HCT116 (cell line): ENCODE measurements at regions not wholly inside any gene's neighbourhood (a gene's known extent, or its start where the extent isn't known, plus 50 kb on each side); places are given as distances from the start of the nearest gene placed in this dataset.

Experiments
- ATAC-seq: fragments of 200-7000 bp; cut with Tn5 transposase; 2 replicates; pipeline ENCODE4 v1.9.1; 2020; ENCODE audit warnings: mild to moderate bottlenecking, moderate library complexity
- BruUV-seq: library from RNA; stranded (reverse); fragments of 400-500 nt; replicated peaks from 2 replicates; lab custom pipeline; 2021; lab: Mats Ljungman, UMichigan
- CTCF ChIA-PET: fragments of 300-600 bp; sonication (Branson Sonifier 250); formaldehyde crosslinking; loops from one replicate; lab custom pipeline; 2021; ENCODE audit warnings: antibody characterized with exemption; lab: Charles Lee
- POLR2A ChIA-PET: fragments of 300-600, 350-600 bp; sonication (Branson Sonifier 250); formaldehyde crosslinking; loops from one replicate; lab custom pipeline; 2021; ENCODE audit warnings: antibody characterized with exemption; lab: Charles Lee
- RAD21 ChIA-PET, 2 experiments: fragments of 300-600 bp; sonication (Branson Sonifier 250); formaldehyde crosslinking; loops; one replicate each; lab custom pipeline; 2023; ENCODE audit warnings: low total read pairs in 2 of 2; ENCODE audit not compliant: uncharacterized antibody in 2 of 2, unreplicated experiment in 2 of 2, low non-redundant PET in 1 of 2; lab: Charles Lee
- DNase-seq: peaks from one replicate; pipeline ENCODE4 v3.0.0-alpha.2; 2010; ENCODE audit warnings: low read depth, low spot score
- H2AFZ ChIP-seq: fragments of 200-600 bp; shearing (Covaris generic), sonication (generic); 2 replicates; pipeline ENCODE4 v1.6.1; 2017; ENCODE audit warnings: low read depth, mixed run types, mixed read lengths, antibody characterized with exemption, low read length; ENCODE audit not compliant: poor library complexity, severe bottlenecking
- H3K27ac ChIP-seq: 2 replicates; pipeline ENCODE4 v1.5.1; 2012; ENCODE audit warnings: low read depth, low read length
- H3K27me3 ChIP-seq: fragments of 200-600 bp; sonication (generic); 2 replicates; pipeline ENCODE4 v1.6.1; 2016; ENCODE audit warnings: mixed run types, low read length, mixed read lengths; ENCODE audit not compliant: insufficient read depth
- H3K36me3 ChIP-seq, 2 experiments: fragments of 200-500 bp in 1 of 2; fragments of 200-600 bp in 1 of 2; sonication (Bioruptor generic) in 1 of 2; sonication (generic) in 1 of 2; 2 replicates each; pipeline versions ENCODE4 v1.5.1 to v1.6.1; 2014 to 2016; ENCODE audit warnings: low read length in 2 of 2, inconsistent platforms in 1 of 2, mixed read lengths in 1 of 2, mixed run types in 1 of 2; ENCODE audit not compliant: insufficient read depth in 2 of 2, control insufficient read depth in 1 of 2
- H3K4me1 ChIP-seq, 2 experiments: fragments of 200-600 bp in 1 of 2; sonication (generic) in 1 of 2; 2 replicates each; pipeline versions ENCODE4 v1.5.1 to v1.6.1; 2012 to 2017; ENCODE audit warnings: low read length in 2 of 2, inconsistent platforms in 1 of 2, mild to moderate bottlenecking in 1 of 2, mixed read lengths in 1 of 2, mixed run types in 1 of 2, moderate library complexity in 1 of 2; ENCODE audit not compliant: insufficient read depth in 2 of 2, control insufficient read depth in 1 of 2
- H3K4me2 ChIP-seq: fragments of 200-600 bp; sonication (generic); 2 replicates; pipeline ENCODE4 v1.6.1; 2017; ENCODE audit warnings: mixed run types, low read length, mixed read lengths
- H3K4me3 ChIP-seq, 2 experiments: fragments of 200-600 bp in 1 of 2; sonication (generic) in 1 of 2; replicated peaks in 1 of 2; 2 replicates each; pipeline ENCODE4 v1.5.1; 2011 to 2016; ENCODE audit warnings: low read length in 2 of 2, control low read depth in 1 of 2, low read depth in 1 of 2, mild to moderate bottlenecking in 1 of 2, mixed read lengths in 1 of 2, mixed run types in 1 of 2
- H3K79me2 ChIP-seq: fragments of 200-600 bp; sonication (generic); 2 replicates; pipeline ENCODE4 v1.6.1; 2017; ENCODE audit warnings: mild to moderate bottlenecking, mixed run types, low read length, moderate library complexity, mixed read lengths; ENCODE audit not compliant: insufficient read depth
- H3K9ac ChIP-seq: fragments of 200-600 bp; sonication (generic); 2 replicates; pipeline ENCODE4 v1.6.1; 2016; ENCODE audit warnings: low read length, mixed read lengths
- H3K9me2 ChIP-seq: fragments of 200-600 bp; sonication (generic), shearing (Covaris generic); 2 replicates; pipeline ENCODE4 v1.6.1; 2017; ENCODE audit warnings: mixed run types, mild to moderate bottlenecking, moderate library complexity; ENCODE audit not compliant: insufficient read depth
- H3K9me3 ChIP-seq, 2 experiments: fragments of 200-500 bp in 1 of 2; fragments of 200-600 bp in 1 of 2; sonication (Bioruptor generic) in 1 of 2; sonication (generic) in 1 of 2; 2 replicates each; pipeline ENCODE4 v1.6.1; 2014 to 2017; ENCODE audit warnings: low read length in 2 of 2, mixed read lengths in 2 of 2, inconsistent platforms in 1 of 2, low read depth in 1 of 2, mild to moderate bottlenecking in 1 of 2, mixed run types in 1 of 2, moderate library complexity in 1 of 2; ENCODE audit not compliant: control insufficient read depth in 1 of 2, insufficient read depth in 1 of 2
- H4K20me1 ChIP-seq: fragments of 200-600 bp; sonication (generic), shearing (Covaris generic); 2 replicates; pipeline ENCODE4 v1.6.1; 2017; ENCODE audit warnings: mixed run types, mild to moderate bottlenecking, moderate library complexity; ENCODE audit not compliant: insufficient read depth
- CBX3 ChIP-seq: IDR thresholded peaks from 2 replicates; pipeline ENCODE4 v1.6.1; 2012; ENCODE audit warnings: low read depth
- EGR1 ChIP-seq: IDR thresholded peaks from 2 replicates; pipeline ENCODE4 v1.6.1; 2012; ENCODE audit warnings: low read depth
- ELF1 ChIP-seq: IDR thresholded peaks from 2 replicates; pipeline ENCODE4 v1.6.1; 2012; ENCODE audit warnings: low read depth, borderline replicate concordance
- EZH2 ChIP-seq: fragments of 200-600 bp; sonication (generic); IDR thresholded peaks from 2 replicates; pipeline ENCODE4 v1.6.1; 2017; ENCODE audit warnings: antibody characterized with exemption, mixed run types
- JUND ChIP-seq: IDR thresholded peaks from 2 replicates; pipeline ENCODE4 v1.6.1; 2012
- POLR2A ChIP-seq: IDR thresholded peaks from 2 replicates; pipeline ENCODE4 v1.7.0; 2011; ENCODE audit warnings: borderline replicate concordance; ENCODE audit not compliant: insufficient read depth, insufficient read length; ENCODE audit errors: extremely low read depth
- RAD21 ChIP-seq: IDR thresholded peaks from 2 replicates; pipeline ENCODE4 v1.6.1; 2012; ENCODE audit warnings: low read depth, mild to moderate bottlenecking
- SIN3A ChIP-seq: IDR thresholded peaks from 2 replicates; pipeline ENCODE4 v1.6.1; 2012; ENCODE audit warnings: low read depth
- SP1 ChIP-seq: IDR thresholded peaks from 2 replicates; pipeline ENCODE4 v1.6.1; 2012; ENCODE audit warnings: low read depth
- TCF7L2 ChIP-seq: IDR thresholded peaks from 2 replicates; pipeline ENCODE4 v1.7.0; 2011; ENCODE audit warnings: borderline replicate concordance, inconsistent platforms; ENCODE audit not compliant: insufficient read depth, insufficient read length; ENCODE audit errors: extremely low read depth
- YY1 ChIP-seq: IDR thresholded peaks from 2 replicates; pipeline ENCODE4 v1.6.1; 2011; ENCODE audit warnings: low read length, low read depth, moderate library complexity, mild to moderate bottlenecking; ENCODE audit not compliant: insufficient replicate concordance; ENCODE audit errors: extremely low read depth
- ZNF274 ChIP-seq: fragments of 200-500 bp; sonication (Bioruptor generic); IDR thresholded peaks from 2 replicates; pipeline ENCODE4 v1.6.1; 2014; ENCODE audit warnings: mild to moderate bottlenecking, low read depth, low read length, inconsistent platforms
- intact Hi-C: fragments of 100-400 bp; cut with micrococcal nuclease; formaldehyde crosslinking; loops from 2 replicates; pipeline ENCODE4 v1.10.0; 2022
- TF ChIP-seq, protein P1 (sequence below): IDR thresholded peaks from 2 replicates; pipeline ENCODE4 v1.6.1; 2012
- TF ChIP-seq, protein P2 (sequence below), 3 experiments: fragments of 200-600 bp in 1 of 3; sonication (generic) in 1 of 3; IDR thresholded peaks in 2 of 3; conservative IDR thresholded peaks in 1 of 3; 2 replicates each; pipeline ENCODE4 v1.5.1; 2012 to 2017; ENCODE audit warnings: low read depth in 2 of 3, low read length in 2 of 3, antibody characterized with exemption in 1 of 3, borderline replicate concordance in 1 of 3, control low read depth in 1 of 3, mild to moderate bottlenecking in 1 of 3, mixed read lengths in 1 of 3, mixed run types in 1 of 3, moderate library complexity in 1 of 3; ENCODE audit not compliant: insufficient read depth in 1 of 3

DNA sequence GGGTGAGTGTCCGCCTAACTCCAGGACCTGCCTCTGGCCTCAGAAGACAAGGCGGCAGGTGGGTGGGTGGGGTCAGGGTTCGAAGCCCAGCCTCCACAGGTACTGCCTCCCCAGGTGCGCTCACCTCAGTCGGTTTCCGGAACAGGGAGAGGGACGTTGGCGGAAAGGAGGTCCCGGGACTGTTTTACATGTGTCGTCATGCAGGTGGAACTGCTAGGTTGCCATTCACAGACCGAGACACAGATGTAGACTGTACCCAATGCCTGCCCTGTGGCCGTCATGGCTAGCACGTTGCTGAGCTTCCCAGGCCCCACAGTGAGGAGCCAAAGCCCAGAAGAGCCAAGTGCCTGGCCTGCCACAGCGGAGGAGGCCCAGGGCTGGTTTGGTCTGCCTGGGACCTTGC, 284.0 kb upstream of the HS6ST1 start:
- H3K36me3 ChIP-seq = no peaks in the 10 kb centered on the region
- no peak overlapping the region for H3K27ac ChIP-seq
- ChIA-PET POLR2A (no interaction called here), RAD21 (no interaction called here), CTCF (no interaction called here)
- no peaks in the 10 kb centered on the region for H3K4me1 ChIP-seq
- no peak overlapping the region for H2AFZ ChIP-seq
- H3K9me2 ChIP-seq = no peaks in the 10 kb centered on the region
- ATAC-seq (no peak), DNase-seq (no peak)
- BruUV-seq = no TSS peak
- H3K79me2 ChIP-seq = no peaks in the 10 kb centered on the region
- TF ChIP-seq, protein P1, sequence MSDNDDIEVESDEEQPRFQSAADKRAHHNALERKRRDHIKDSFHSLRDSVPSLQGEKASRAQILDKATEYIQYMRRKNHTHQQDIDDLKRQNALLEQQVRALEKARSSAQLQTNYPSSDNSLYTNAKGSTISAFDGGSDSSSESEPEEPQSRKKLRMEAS = no peak
- TF ChIP-seq JUND = no peak
- no peak for TF ChIP-seq ZNF274
- no peak for TF ChIP-seq SIN3A
- TF ChIP-seq ELF1 = no peak
- intact Hi-C loops = no loop called here
- H3K4me2 ChIP-seq = no peak overlapping the region
- no peaks in the 10 kb centered on the region for H3K27me3 ChIP-seq
- H3K4me3 ChIP-seq = no peak overlapping the region
- no peaks in the 10 kb centered on the region for H4K20me1 ChIP-seq
- no peak overlapping the region for H3K9ac ChIP-seq
- H3K9me3 ChIP-seq = no peaks in the 10 kb centered on the region

DNA sequence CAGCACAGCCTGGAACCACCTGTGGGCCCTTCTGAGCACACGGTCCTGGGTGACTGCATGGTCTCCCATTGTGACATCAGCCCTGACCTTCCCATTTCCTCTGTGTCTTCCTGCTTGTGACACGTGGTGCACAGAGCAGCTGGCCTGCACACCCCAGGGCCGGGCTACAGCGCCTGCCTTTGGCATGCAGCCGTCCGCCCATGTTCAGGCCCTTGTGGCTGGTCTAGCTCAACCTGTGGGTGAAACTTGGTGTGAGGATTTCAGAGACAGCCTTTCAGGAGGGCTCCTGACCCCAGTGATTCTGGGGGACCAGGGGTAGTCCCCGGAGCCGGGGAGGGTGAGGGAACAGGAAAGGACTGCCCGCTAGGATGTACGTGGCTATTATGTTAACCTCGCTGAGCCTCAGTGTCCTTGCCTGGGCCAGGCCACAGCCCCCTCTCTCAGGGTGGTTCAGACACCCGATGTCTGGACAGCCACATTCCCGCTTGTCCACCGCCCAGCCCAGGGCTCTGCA, 284.8 kb upstream of the HS6ST1 start:
- no peak for TF ChIP-seq SIN3A
- no peak for TF ChIP-seq TCF7L2
- TF ChIP-seq YY1 = no peak
- no peak for TF ChIP-seq SP1
- TF ChIP-seq RAD21 = no peak
- TF ChIP-seq, protein P1 = no peak
- no peak for TF ChIP-seq EGR1
- TF ChIP-seq, protein P2, sequence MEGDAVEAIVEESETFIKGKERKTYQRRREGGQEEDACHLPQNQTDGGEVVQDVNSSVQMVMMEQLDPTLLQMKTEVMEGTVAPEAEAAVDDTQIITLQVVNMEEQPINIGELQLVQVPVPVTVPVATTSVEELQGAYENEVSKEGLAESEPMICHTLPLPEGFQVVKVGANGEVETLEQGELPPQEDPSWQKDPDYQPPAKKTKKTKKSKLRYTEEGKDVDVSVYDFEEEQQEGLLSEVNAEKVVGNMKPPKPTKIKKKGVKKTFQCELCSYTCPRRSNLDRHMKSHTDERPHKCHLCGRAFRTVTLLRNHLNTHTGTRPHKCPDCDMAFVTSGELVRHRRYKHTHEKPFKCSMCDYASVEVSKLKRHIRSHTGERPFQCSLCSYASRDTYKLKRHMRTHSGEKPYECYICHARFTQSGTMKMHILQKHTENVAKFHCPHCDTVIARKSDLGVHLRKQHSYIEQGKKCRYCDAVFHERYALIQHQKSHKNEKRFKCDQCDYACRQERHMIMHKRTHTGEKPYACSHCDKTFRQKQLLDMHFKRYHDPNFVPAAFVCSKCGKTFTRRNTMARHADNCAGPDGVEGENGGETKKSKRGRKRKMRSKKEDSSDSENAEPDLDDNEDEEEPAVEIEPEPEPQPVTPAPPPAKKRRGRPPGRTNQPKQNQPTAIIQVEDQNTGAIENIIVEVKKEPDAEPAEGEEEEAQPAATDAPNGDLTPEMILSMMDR (IDR thresholded peaks at IDR 0.05 in 2 of 3, conservative IDR thresholded peaks at IDR 0.05 in 1 of 3; ENCODE audit: borderline replicate concordance in 1 of 3, insufficient read depth in 1 of 3, low read depth in 2 of 3, low read length in 2 of 3) = no peak
- TF ChIP-seq EZH2 = no peak
- TF ChIP-seq CBX3 = no peak
- TF ChIP-seq POLR2A = no peak
- Histone ChIP-seq H4K20me1 (no peaks in the 10 kb centered on the region), H3K79me2 (no peaks in the 10 kb centered on the region), H3K9ac (no peak overlapping the region), H3K9me2 (no peaks in the 10 kb centered on the region), H3K4me1 (no peaks in the 10 kb centered on the region), H3K9me3 (no peaks in the 10 kb centered on the region), H3K4me2 (no peak overlapping the region), H3K27ac (no peak overlapping the region), H3K4me3 (no peak overlapping the region), H3K27me3 (no peaks in the 10 kb centered on the region), H3K36me3 (no peaks in the 10 kb centered on the region), H2AFZ (no peak overlapping the region)
- intact Hi-C loops = no loop called here
- ChIA-PET POLR2A (no interaction called here), RAD21 (no interaction called here), CTCF (no interaction called here)
- DNase-seq (no peak), ATAC-seq (no peak)
- no TSS peak for BruUV-seq
